WTC11 (cell line): ENCODE measurements at regions not wholly inside any gene's neighbourhood (a gene's known extent, or its start where the extent isn't known, plus 50 kb on each side); places are given as distances from the start of the nearest gene placed in this dataset.
"Not testable (repeated sequence)": the region's sequence is repeated elsewhere in the genome, so short reads cannot be mapped to it uniquely, and the experiment has no call there.

Experiments used
- ATAC-seq: fragments of 200-7000 bp; cut with Tn5 transposase; 2 replicates; pipeline ENCODE4 v1.10.0; 2021; ENCODE audit warnings: mild to moderate bottlenecking, moderate library complexity
- CTCF ChIA-PET: fragments of 300-600 bp; sonication (Branson Sonifier 250); formaldehyde crosslinking; loops from one replicate; lab custom pipeline; 2021; ENCODE audit warnings: antibody characterized with exemption; lab: Charles Lee
- POLR2A ChIA-PET: fragments of 350-600 bp; sonication (Branson Sonifier 250); formaldehyde crosslinking; loops from one replicate; lab custom pipeline; 2021; ENCODE audit warnings: antibody characterized with exemption; lab: Charles Lee
- DNase-seq: peaks from one replicate; pipeline ENCODE4 v3.0.0; 2021; ENCODE audit warnings: low spot score
- H3K27ac Mint-ChIP-seq: 2 replicates; pipeline ENCODE4 v1.8.0; 2021; ENCODE audit warnings: mixed read lengths
- H3K27me3 Mint-ChIP-seq: 2 replicates; pipeline ENCODE4 v1.8.0; 2021; ENCODE audit warnings: low read depth, mild to moderate bottlenecking, moderate library complexity, mixed read lengths
- H3K36me3 Mint-ChIP-seq: 2 replicates; pipeline ENCODE4 v1.8.0; 2021; ENCODE audit warnings: mixed read lengths
- H3K4me1 Mint-ChIP-seq: 2 replicates; pipeline ENCODE4 v1.8.0; 2022; ENCODE audit warnings: mixed read lengths
- H3K4me3 Mint-ChIP-seq: 2 replicates; pipeline ENCODE4 v1.8.0; 2021; ENCODE audit warnings: mild to moderate bottlenecking, moderate library complexity, mixed read lengths
- H3K9me3 Mint-ChIP-seq: 2 replicates; pipeline ENCODE4 v1.8.0; 2021; ENCODE audit warnings: mixed read lengths
- ATF1 ChIP-seq: sonication (generic); formaldehyde crosslinking; IDR thresholded peaks from 2 replicates; pipeline ENCODE4 v1.8.1; 2023; ENCODE audit warnings: mild to moderate bottlenecking, moderate library complexity, missing genetic modification reagents
- CREB1 ChIP-seq: sonication (generic); formaldehyde crosslinking; IDR thresholded peaks from 2 replicates; pipeline ENCODE4 v1.8.0; 2023; ENCODE audit warnings: mild to moderate bottlenecking, missing genetic modification reagents
- CREM ChIP-seq: sonication (generic); formaldehyde crosslinking; IDR thresholded peaks from 2 replicates; pipeline ENCODE4 v1.8.1; 2022; ENCODE audit warnings: mild to moderate bottlenecking, missing genetic modification reagents, moderate library complexity
- ESRRA ChIP-seq: sonication (generic); formaldehyde crosslinking; IDR thresholded peaks from 2 replicates; pipeline ENCODE4 v1.8.1; 2022; ENCODE audit warnings: mild to moderate bottlenecking, missing genetic modification reagents, borderline replicate concordance
- GRHL2 ChIP-seq: fragments of 250-450 bp; sonication (Bioruptor Pico); IDR thresholded peaks from 2 replicates; pipeline ENCODE4 v1.8.0; 2022; ENCODE audit warnings: mild to moderate bottlenecking, moderate library complexity; ENCODE audit not compliant: insufficient replicate concordance, severe bottlenecking
- HMGA2 ChIP-seq: fragments of 250-450 bp; sonication (Bioruptor Pico); IDR thresholded peaks from 2 replicates; pipeline ENCODE4 v1.4.0; 2021; ENCODE audit warnings: mild to moderate bottlenecking, moderate library complexity
- NFYB ChIP-seq: sonication (generic); formaldehyde crosslinking; conservative IDR thresholded peaks from 2 replicates; pipeline ENCODE4 v1.8.0; 2022; ENCODE audit warnings: low read depth, missing genetic modification reagents
- NR2C2 ChIP-seq: sonication (generic); formaldehyde crosslinking; IDR thresholded peaks from 2 replicates; pipeline ENCODE4 v1.8.0; 2022; ENCODE audit warnings: mild to moderate bottlenecking, missing genetic modification reagents
- NR3C1 ChIP-seq: sonication (generic); formaldehyde crosslinking; conservative IDR thresholded peaks from 2 replicates; pipeline ENCODE4 v1.8.1; 2023; ENCODE audit warnings: low read depth, mild to moderate bottlenecking, missing genetic modification reagents
- OVOL2 ChIP-seq: fragments of 250-450 bp; sonication (Bioruptor Pico); IDR thresholded peaks from 2 replicates; pipeline ENCODE4 v1.9.0; 2021; ENCODE audit warnings: mild to moderate bottlenecking, borderline replicate concordance
- RORB ChIP-seq: fragments of 250-450 bp; sonication (Bioruptor Pico); IDR thresholded peaks from 2 replicates; pipeline ENCODE4 v1.9.0; 2021; ENCODE audit warnings: mild to moderate bottlenecking
- TCF7 ChIP-seq: sonication (generic); formaldehyde crosslinking; IDR thresholded peaks from 2 replicates; pipeline ENCODE4 v1.8.0; 2022; ENCODE audit warnings: mild to moderate bottlenecking, low read depth, missing genetic modification reagents, moderate library complexity
- ZNF138 ChIP-seq: sonication (generic); formaldehyde crosslinking; conservative IDR thresholded peaks from 2 replicates; pipeline ENCODE4 v1.8.1; 2022; ENCODE audit warnings: mild to moderate bottlenecking, moderate library complexity, missing genetic modification reagents
- ZNF232 ChIP-seq: sonication (generic); formaldehyde crosslinking; IDR thresholded peaks from 2 replicates; pipeline ENCODE4 v1.8.0; 2022; ENCODE audit warnings: mild to moderate bottlenecking, missing genetic modification reagents
- ZNF263 ChIP-seq: sonication (generic); formaldehyde crosslinking; IDR thresholded peaks from 2 replicates; pipeline ENCODE4 v1.8.1; 2022; ENCODE audit warnings: low read depth, mild to moderate bottlenecking, moderate library complexity, missing genetic modification reagents
- ZNF396 ChIP-seq: fragments of 250-450 bp; sonication (Bioruptor Pico); IDR thresholded peaks from 2 replicates; pipeline ENCODE4 v1.8.0; 2021; ENCODE audit warnings: mild to moderate bottlenecking, moderate library complexity, borderline replicate concordance
- ZNF416 ChIP-seq: fragments of 250-450 bp; sonication (Bioruptor Pico); IDR thresholded peaks from 2 replicates; pipeline ENCODE4 v1.9.0; 2021; ENCODE audit warnings: mild to moderate bottlenecking, inconsistent platforms
- TF ChIP-seq, protein P1 (sequence below): sonication (generic); formaldehyde crosslinking; IDR thresholded peaks from 2 replicates; pipeline ENCODE4 v1.8.1; 2022; ENCODE audit warnings: low read depth, mild to moderate bottlenecking, moderate library complexity, missing genetic modification reagents, borderline replicate concordance
- TF ChIP-seq, protein P2 (sequence below): fragments of 250-450 bp; sonication (Bioruptor Pico); conservative IDR thresholded peaks from 2 replicates; pipeline ENCODE4 v1.9.0; 2021; ENCODE audit warnings: mild to moderate bottlenecking
- TF ChIP-seq, protein P3 (sequence below): fragments of 250-450 bp; sonication (Bioruptor Pico); IDR thresholded peaks from 2 replicates; pipeline ENCODE4 v1.9.0; 2021; ENCODE audit warnings: mild to moderate bottlenecking
- TF ChIP-seq, protein P4 (sequence below): fragments of 250-450 bp; sonication (Bioruptor Pico); IDR thresholded peaks from 2 replicates; pipeline ENCODE4 v2.1.2; 2022; ENCODE audit warnings: mild to moderate bottlenecking, moderate library complexity
- TF ChIP-seq, protein P5 (sequence below): sonication (generic); formaldehyde crosslinking; IDR thresholded peaks from 2 replicates; pipeline ENCODE4 v1.8.1; 2022; ENCODE audit warnings: mild to moderate bottlenecking, moderate library complexity, missing genetic modification reagents
- TF ChIP-seq, protein P6 (sequence below): sonication (generic); formaldehyde crosslinking; IDR thresholded peaks from 2 replicates; pipeline ENCODE4 v1.8.0; 2022; ENCODE audit warnings: mild to moderate bottlenecking, missing genetic modification reagents

DNA sequence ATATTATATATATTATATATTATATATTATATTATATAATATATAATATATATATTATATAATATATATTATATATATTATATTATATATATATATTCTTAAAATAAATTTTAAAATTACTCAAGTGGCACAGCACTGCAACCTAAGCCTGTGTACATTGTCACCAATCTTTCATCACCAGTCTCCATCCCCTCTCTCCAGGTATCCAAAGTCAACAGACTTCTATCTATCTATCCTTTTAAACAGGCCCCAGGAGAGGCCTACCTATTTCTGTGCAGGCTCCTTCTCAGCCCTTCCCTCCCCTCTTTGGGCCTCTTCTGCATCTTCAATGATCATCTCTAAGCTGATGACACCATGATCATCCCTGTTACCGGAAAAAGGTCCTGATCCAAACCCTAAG, 111.7 kb downstream of the RHOU start:
- POLR2A ChIA-PET: no interaction called here
- H3K9me3 Mint-ChIP-seq: peaks cover 43% of the 10 kb centered on the region
- TF ChIP-seq ESRRA (CRISPR knock-in tag) (no peak), ATF1 (CRISPR knock-in tag) (no peak), ZNF138 (CRISPR knock-in tag) (no peak), HMGA2 (CRISPR knock-in tag) (no peak)
- TF ChIP-seq, protein P1, sequence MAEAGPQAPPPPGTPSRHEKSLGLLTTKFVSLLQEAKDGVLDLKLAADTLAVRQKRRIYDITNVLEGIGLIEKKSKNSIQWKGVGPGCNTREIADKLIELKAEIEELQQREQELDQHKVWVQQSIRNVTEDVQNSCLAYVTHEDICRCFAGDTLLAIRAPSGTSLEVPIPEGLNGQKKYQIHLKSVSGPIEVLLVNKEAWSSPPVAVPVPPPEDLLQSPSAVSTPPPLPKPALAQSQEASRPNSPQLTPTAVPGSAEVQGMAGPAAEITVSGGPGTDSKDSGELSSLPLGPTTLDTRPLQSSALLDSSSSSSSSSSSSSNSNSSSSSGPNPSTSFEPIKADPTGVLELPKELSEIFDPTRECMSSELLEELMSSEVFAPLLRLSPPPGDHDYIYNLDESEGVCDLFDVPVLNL: no peak
- TF ChIP-seq, protein P2, sequence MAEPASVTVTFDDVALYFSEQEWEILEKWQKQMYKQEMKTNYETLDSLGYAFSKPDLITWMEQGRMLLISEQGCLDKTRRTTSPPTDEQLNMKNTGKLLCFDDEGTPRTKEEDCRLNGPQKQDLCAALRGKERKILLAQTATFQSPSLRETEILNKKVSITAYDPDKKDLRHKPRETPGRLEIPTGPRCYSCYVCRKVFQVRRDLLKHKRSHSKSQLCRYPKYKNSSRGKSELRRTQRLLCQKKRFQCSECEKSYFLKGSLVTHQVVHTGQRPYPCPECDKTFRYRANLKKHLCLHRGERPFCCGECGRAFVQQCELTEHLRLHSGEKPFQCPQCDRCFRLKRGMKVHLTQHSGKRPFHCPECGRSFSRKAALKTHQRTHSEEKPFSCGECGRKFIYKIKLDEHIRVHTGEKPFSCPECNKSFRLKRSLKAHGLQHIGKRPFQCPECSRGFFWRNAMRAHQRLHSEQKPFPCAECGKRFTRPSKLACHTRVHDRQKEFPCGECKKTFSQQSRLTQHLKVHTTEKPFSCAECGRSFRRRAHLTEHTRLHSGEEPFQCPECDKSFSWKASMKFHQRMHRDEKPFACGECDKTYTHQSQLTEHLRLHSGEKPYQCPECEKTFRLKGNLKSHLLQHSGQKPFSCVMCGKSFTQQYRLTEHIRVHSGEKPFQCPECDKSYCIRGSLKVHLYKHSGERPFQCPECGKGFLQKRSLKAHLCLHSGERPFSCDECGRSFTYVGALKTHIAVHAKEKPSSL (CRISPR knock-in tag): no peak
- TF ChIP-seq, protein P3, sequence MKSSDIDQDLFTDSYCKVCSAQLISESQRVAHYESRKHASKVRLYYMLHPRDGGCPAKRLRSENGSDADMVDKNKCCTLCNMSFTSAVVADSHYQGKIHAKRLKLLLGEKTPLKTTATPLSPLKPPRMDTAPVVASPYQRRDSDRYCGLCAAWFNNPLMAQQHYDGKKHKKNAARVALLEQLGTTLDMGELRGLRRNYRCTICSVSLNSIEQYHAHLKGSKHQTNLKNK (CRISPR knock-in tag): no peak
- H3K27ac Mint-ChIP-seq: no peak overlapping the region
- ATAC-seq (no peak), DNase-seq (no peak)
- H3K4me1 Mint-ChIP-seq: peaks cover 25% of the 10 kb centered on the region
- peaks cover 30% of the 10 kb centered on the region for H3K36me3 Mint-ChIP-seq
- no peak overlapping the region for H3K4me3 Mint-ChIP-seq
- CTCF ChIA-PET: interaction anchor here (0.7 kb wide), 1 partner anchor 191 kb away, joined by 3 read pairs; no protein-coding TSS in a partner anchor
- peaks cover 8% of the 10 kb centered on the region for H3K27me3 Mint-ChIP-seq

DNA sequence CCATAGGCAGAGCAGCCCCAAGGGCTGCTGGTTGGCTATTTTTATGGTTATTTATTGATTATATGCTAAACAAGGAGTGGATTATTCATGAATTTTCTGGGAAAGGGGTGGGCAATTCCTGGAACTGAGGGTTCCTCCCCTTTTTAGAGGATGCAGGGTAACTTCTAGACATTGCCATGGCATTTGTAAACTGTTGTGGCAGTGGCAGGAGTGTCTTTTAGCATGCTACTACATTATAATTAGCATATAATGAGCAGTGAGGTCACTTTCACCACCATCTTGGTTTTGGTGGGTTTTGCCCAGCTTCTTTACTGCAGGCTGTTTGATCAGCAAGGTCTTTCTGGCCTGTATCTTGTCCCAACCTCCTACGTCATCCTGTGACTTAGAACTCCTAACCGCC, 112.2 kb downstream of the RHOU start:
- Mint-ChIP-seq H3K36me3 (peaks cover 27% of the 10 kb centered on the region), H3K9me3 (peaks cover 41% of the 10 kb centered on the region), H3K4me1 (peaks cover 30% of the 10 kb centered on the region)
- H3K27ac Mint-ChIP-seq, H3K4me3 Mint-ChIP-seq, ATAC-seq, CTCF ChIA-PET, H3K27me3 Mint-ChIP-seq, POLR2A ChIA-PET, DNase-seq: not testable (repeated sequence)

DNA sequence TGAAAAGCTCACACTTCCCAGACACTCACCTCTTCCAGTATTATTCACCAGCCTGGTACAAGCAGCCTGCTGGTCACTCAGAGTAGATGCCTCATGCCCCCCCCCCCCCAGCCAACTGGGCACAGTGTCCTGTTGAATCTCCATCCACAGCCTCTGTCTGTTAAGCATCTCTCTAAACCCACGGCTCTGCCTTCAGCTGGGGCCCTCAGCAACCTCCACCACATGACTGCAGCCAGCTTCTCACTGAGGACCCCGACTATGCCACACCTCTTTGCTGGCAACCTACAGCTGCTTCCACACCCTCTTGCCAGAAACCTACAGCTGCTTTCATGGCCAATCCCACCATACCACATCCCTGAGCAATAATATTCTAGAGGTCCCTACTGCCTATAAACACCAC, 113.1 kb downstream of the RHOU start:
- peaks cover 6% of the 10 kb centered on the region for H3K27me3 Mint-ChIP-seq
- H3K4me3 Mint-ChIP-seq: no peak overlapping the region
- DNase-seq: no peak
- no peak; the same call in 1 of the 2 replicates for ATAC-seq
- TF ChIP-seq GRHL2 (no peak), NFYB (CRISPR knock-in tag) (no peak), TCF7 (CRISPR knock-in tag) (no peak), OVOL2 (no peak), ZNF416 (no peak), CREB1 (CRISPR knock-in tag) (no peak), NR2C2 (CRISPR knock-in tag) (no peak), NR3C1 (CRISPR knock-in tag) (no peak), ZNF232 (CRISPR knock-in tag) (no peak), CREM (no peak), ZNF396 (no peak), ZNF263 (no peak), RORB (no peak)
- TF ChIP-seq, protein P3 (CRISPR knock-in tag): no peak
- TF ChIP-seq, protein P4, sequence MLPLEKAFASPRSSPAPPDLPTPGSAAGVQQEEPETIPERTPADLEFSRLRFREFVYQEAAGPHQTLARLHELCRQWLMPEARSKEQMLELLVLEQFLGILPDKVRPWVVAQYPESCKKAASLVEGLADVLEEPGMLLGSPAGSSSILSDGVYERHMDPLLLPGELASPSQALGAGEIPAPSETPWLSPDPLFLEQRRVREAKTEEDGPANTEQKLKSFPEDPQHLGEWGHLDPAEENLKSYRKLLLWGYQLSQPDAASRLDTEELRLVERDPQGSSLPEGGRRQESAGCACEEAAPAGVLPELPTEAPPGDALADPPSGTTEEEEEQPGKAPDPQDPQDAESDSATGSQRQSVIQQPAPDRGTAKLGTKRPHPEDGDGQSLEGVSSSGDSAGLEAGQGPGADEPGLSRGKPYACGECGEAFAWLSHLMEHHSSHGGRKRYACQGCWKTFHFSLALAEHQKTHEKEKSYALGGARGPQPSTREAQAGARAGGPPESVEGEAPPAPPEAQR (CRISPR knock-in tag): no peak
- TF ChIP-seq, protein P5, sequence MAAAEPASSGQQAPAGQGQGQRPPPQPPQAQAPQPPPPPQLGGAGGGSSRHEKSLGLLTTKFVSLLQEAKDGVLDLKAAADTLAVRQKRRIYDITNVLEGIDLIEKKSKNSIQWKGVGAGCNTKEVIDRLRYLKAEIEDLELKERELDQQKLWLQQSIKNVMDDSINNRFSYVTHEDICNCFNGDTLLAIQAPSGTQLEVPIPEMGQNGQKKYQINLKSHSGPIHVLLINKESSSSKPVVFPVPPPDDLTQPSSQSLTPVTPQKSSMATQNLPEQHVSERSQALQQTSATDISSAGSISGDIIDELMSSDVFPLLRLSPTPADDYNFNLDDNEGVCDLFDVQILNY (CRISPR knock-in tag): no peak
- TF ChIP-seq, protein P6, sequence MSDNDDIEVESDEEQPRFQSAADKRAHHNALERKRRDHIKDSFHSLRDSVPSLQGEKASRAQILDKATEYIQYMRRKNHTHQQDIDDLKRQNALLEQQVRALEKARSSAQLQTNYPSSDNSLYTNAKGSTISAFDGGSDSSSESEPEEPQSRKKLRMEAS: no peak
- POLR2A ChIA-PET: interaction anchor here (0.6 to 1.5 kb wide), 2 partner anchors 11 to 307 kb away, joined by 3 to 5 read pairs; no protein-coding TSS in a partner anchor
- peaks cover 32% of the 10 kb centered on the region for H3K9me3 Mint-ChIP-seq
- CTCF ChIA-PET: interaction anchor here (0.9 to 1.5 kb wide), 2 partner anchors 11 to 112 kb away, joined by 3 read pairs; no protein-coding TSS in a partner anchor
- peaks cover 19% of the 10 kb centered on the region for H3K36me3 Mint-ChIP-seq
- peaks cover 36% of the 10 kb centered on the region for H3K4me1 Mint-ChIP-seq
- H3K27ac Mint-ChIP-seq: 0 out of 2 replicates have a peak overlapping the region, but pooled peaks have one; percentile 89
